ENCODE measurements at regions not wholly inside any gene's neighbourhood (a gene's known extent, or its start where the extent isn't known, plus 50 kb on each side); places are given as distances from the start of the nearest gene placed in this dataset.

DNA sequence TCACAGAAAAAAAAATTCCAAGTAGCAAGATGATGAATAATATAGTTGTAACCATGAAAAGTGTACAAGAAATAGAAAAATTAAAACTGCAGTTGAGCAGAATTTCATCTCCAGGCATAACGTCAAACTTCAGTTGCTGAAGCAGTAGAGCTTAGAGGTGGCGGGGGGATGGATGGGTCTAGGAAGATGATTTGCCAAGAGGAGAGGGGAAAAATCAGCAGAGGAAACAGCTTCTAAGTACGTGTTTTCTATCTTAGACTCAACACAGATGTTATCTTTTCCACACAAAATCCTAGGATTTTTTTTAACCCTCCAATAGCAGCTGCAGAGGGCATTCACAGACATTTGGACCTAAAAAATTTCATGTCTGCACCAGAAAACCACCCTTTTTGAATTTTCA, 136.0 kb downstream of the OPN5 start:
- WGBS, 10 experiments = 0 to 100% (median 86%) methylated on average over 1 to 3 of the region's 3 CpGs; no CpG with 5 or more reads in 1 of the 10 experiments
- in situ Hi-C loops (cut with MboI; ENCODE audit: low pct_unique_long_range_greater_than_20kb in 2 of 9, low sequenced_read_pairs in 9 of 9, unreplicated experiment in 9 of 9) = no loop called here

DNA sequence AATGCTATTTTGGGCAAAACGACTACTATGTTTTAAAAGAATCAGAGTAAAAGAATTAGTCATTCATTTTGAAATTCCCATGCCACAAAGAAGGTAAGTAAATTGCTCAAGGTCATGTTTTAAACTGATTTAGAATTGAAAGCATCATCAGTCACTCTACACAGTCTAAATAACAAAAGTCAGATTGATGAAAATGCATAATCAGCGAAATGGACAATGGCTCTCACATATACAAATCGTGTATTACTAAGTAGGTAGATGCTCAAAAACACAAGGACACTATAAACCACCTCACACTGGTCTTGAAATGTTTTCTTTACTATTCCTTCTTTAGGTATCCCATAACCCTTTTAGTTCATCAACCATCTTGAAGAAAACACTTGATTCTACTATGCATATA, 135.4 kb downstream of the OPN5 start:
- 16 to 91% (median 72%) methylated on average over 2 to 3 of the region's 3 CpGs for WGBS, 10 experiments
- in situ Hi-C loops (cut with MboI; ENCODE audit: low pct_unique_long_range_greater_than_20kb in 2 of 9, low sequenced_read_pairs in 9 of 9, unreplicated experiment in 9 of 9) = no loop called here
- Histone ChIP-seq H3K27ac (no peak overlapping the region), H3K4me3 (no peak overlapping the region), H3K4me1 (replicated peaks in 1 of 2) (peaks cover under 1 to 5% of the 10 kb centered on the region in 2 donors)
- ATAC-seq (replicated peaks in 6 of 8) = no peak

More for the DNA sequence above, 136.0 kb downstream of the OPN5 start:
- Histone ChIP-seq H3K4me3 (no peak overlapping the region), H3K4me1 (replicated peaks in 1 of 2) (peaks cover 2 to 7% of the 10 kb centered on the region in 2 donors), H3K27ac (no peak overlapping the region)
- no peak for ATAC-seq (replicated peaks in 6 of 8)

DNA sequence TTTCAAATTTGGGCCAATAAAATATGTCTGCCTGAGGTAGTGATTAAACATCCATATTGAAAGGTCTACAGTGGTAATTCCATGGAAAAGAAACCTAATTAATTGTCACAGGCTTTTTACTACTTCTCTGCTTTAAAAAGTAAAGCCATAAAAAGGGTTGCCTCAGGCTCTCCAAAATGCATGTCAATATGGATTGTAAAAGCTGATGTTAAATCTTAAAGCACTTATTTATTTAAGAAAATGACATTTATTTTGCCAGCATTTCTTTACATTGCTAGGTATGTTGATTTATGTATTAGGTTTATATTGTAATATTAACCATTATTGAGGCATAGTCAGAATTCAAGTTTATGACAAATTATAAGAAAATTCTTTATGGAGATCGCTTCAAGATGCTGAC, 133.2 kb downstream of the OPN5 start:
- H3K4me1 ChIP-seq (replicated peaks in 1 of 2) = peaks cover 0 to 5% of the 10 kb centered on the region in 2 donors
- WGBS, 10 experiments = 20 to 100% (median 91%) methylated on average over 1 of the region's 1 CpG; no CpG with 5 or more reads in 1 of the 10 experiments
- in situ Hi-C loops (cut with MboI; ENCODE audit: low pct_unique_long_range_greater_than_20kb in 2 of 9, low sequenced_read_pairs in 9 of 9, unreplicated experiment in 9 of 9) = no loop called here
- no peak overlapping the region for H3K4me3 ChIP-seq
- no peak for ATAC-seq (replicated peaks in 6 of 8)
- H3K27ac ChIP-seq = no peak overlapping the region

DNA sequence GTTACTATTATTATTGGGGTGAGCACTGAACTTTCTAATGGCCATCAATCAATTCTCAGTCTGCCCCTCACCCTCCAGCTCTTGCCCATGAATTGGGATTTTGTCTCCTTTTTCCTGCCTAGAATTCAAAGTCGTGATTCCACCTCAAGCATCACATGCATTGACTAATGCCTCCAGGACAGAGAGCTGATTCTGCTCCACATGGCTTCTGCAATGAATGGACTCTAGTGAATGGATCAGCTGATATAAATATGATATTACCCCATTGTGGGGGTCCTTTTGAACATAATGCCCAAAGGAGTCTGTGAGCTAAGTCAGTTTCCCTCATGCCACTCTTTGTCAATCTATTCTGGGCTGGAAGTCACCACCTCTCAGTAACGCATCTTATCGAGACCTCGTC, 126.4 kb downstream of the OPN5 start:
- WGBS, 10 experiments = 64 to 100% (median 92%) methylated on average over 1 to 4 of the region's 4 CpGs; no CpG with 5 or more reads in 1 of the 10 experiments
- H3K27ac ChIP-seq = no peak overlapping the region
- H3K4me3 ChIP-seq = no peak overlapping the region
- no peak for ATAC-seq (replicated peaks in 6 of 8)
- no peaks in the 10 kb centered on the region for H3K4me1 ChIP-seq (replicated peaks in 1 of 2)
- in situ Hi-C loops (cut with MboI; ENCODE audit: low pct_unique_long_range_greater_than_20kb in 2 of 9, low sequenced_read_pairs in 9 of 9, unreplicated experiment in 9 of 9) = no loop called here

DNA sequence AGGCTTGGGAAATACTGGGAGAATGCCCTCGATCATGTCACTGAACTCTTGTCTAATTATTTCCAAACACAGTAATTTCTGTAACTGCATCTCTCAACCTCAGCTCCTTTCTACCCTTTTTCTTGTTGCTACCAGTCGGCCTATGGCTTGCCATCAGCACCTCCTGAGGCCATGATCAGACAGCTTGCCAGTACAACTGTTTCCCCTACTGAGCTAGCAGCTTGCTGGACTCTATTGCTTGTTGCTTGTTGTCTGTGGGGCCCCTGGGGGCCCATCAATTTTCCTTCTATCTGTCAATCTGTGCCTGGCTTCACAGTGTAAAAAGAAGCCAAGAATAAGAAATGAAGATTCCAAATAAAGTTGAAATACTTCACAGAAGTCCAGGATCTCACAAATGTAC, 123.9 kb downstream of the OPN5 start:
- WGBS, 10 experiments = 0 to 84% (median 57%) methylated on average over 1 to 2 of the region's 2 CpGs; no CpG with 5 or more reads in 2 of the 10 experiments
- in situ Hi-C loops (cut with MboI; ENCODE audit: low pct_unique_long_range_greater_than_20kb in 2 of 9, low sequenced_read_pairs in 9 of 9, unreplicated experiment in 9 of 9) = no loop called here
- no peaks in the 10 kb centered on the region for H3K4me1 ChIP-seq (replicated peaks in 1 of 2)
- no peak overlapping the region for H3K4me3 ChIP-seq
- no peak overlapping the region for H3K27ac ChIP-seq
- no peak for ATAC-seq (replicated peaks in 6 of 8)

DNA sequence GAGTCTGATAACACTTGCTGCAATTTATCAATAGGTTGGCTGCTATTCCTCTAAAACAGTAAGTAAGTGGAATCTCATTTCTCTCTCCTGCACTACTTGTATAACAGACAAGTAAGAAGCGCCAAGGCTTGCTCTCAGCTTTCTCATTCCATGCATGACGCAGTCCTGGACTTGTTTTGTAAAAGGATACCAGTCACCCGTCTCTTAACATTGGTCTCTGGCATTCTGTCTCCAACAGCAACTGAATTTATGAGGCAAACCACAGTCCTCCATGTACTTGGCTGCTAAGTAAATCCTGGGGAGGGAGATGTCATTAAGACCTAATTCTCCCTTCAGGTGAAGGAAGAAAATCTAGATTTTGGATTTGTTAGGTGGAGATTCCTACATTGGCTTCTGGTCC, 115.4 kb downstream of the OPN5 start:
- in situ Hi-C loops (cut with MboI; ENCODE audit: low pct_unique_long_range_greater_than_20kb in 2 of 9, low sequenced_read_pairs in 9 of 9, unreplicated experiment in 9 of 9) = no loop called here
- WGBS, 10 experiments = 0 to 91% (median 62%) methylated on average over 1 to 3 of the region's 3 CpGs; no CpG with 5 or more reads in 3 of the 10 experiments
- Histone ChIP-seq H3K4me1 (replicated peaks in 1 of 2) (no peaks in the 10 kb centered on the region), H3K4me3 (no peak overlapping the region), H3K27ac (no peak overlapping the region)
- peak in 4 of 8 experiments; percentile 25 to 97 (median 60) for ATAC-seq (replicated peaks in 6 of 8)

DNA sequence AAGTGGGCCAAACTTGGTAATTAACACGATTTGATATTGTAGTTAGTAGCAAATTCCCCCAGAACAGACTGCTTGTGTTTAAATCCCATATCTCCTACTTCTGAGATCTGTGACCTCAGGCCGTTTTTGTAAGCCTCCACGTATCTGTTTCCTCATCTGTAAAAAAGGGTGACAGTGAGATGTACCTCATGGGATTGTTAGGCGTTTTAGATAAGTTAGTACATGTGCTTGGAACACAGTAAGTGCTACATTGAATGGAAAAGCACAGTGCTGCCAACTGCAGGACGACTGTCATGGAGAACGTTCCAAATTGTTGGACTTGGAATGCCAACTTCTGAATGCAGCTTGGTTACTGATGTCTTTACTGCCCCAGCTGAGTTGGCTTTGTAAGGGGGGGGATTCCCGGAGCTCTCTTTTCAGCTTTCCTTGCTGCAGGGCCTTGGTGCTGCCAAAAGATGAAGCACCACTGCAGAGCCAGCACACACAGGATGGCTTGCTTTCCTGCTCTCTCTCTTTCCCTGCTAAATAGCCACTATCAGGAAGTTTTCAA, 108.6 kb downstream of the OPN5 start:
- 3 to 86% (median 71%) methylated on average over 1 to 7 of the region's 7 CpGs; no CpG with 5 or more reads in 1 of the 10 experiments for WGBS, 10 experiments
- H3K4me3 ChIP-seq = no peak overlapping the region
- H3K27ac ChIP-seq = no peak overlapping the region
- no peaks in the 10 kb centered on the region for H3K4me1 ChIP-seq (replicated peaks in 1 of 2)
- ATAC-seq (replicated peaks in 6 of 8) = no peak
- in situ Hi-C loops (cut with MboI; ENCODE audit: low pct_unique_long_range_greater_than_20kb in 2 of 9, low sequenced_read_pairs in 9 of 9, unreplicated experiment in 9 of 9) = no loop called here

DNA sequence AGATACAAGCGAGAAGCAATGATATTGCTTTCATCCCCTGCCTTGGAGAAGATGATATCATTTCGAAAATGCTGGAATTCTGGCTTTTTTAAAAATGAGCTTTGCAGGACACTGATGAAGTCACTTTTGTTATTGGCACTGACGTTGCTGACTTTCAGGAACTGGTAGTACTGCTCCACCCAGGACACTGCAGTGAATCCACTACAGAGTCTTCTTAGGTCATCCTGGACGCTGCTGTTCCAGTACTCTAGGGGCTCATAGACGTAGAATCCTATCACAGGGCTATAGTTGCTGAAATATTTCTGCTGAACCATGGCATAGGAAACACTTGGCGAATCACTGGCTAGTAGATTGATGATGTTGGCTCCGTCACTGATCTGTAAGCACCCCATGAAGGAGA, 97.2 kb downstream of the OPN5 start:
- no peak overlapping the region for H3K27ac ChIP-seq
- in situ Hi-C loops (cut with MboI; ENCODE audit: low pct_unique_long_range_greater_than_20kb in 2 of 9, low sequenced_read_pairs in 9 of 9, unreplicated experiment in 9 of 9) = no loop called here
- peak in 2 of 8 experiments; percentile 44 to 96 for ATAC-seq (replicated peaks in 6 of 8)
- H3K4me3 ChIP-seq = no peak overlapping the region
- H3K4me1 ChIP-seq (replicated peaks in 1 of 2) = no peaks in the 10 kb centered on the region
- 0 to 100% (median 90%) methylated on average over 2 to 6 of the region's 7 CpGs; no CpG with 5 or more reads in 1 of the 10 experiments for WGBS, 10 experiments
